ENCODE measurements at regions not wholly inside any gene's neighbourhood (a gene's known extent, or its start where the extent isn't known, plus 50 kb on each side); places are given as distances from the start of the nearest gene placed in this dataset.

- ChIA-PET CTCF (no interaction called here), POLR2A (no interaction called here)
- TF ChIP-seq L3MBTL2 (conservative IDR thresholded peaks at IDR 0.05) (no peak), ZNF384 (IDR thresholded peaks at IDR 0.05) (no peak), HDGF (IDR thresholded peaks at IDR 0.05; ENCODE audit: borderline replicate concordance) (no peak), ARNT (IDR thresholded peaks at IDR 0.05) (no peak), SP1 (IDR thresholded peaks at IDR 0.05) (no peak), CTBP1 (IDR thresholded peaks at IDR 0.05; ENCODE audit: borderline replicate concordance) (no peak), NFRKB (IDR thresholded peaks at IDR 0.05) (no peak), BHLHE40 (IDR thresholded peaks at IDR 0.05; ENCODE audit: borderline replicate concordance) (no peak), FOXA1 (IDR thresholded peaks at IDR 0.05) (no peak), FOXK2 (IDR thresholded peaks at IDR 0.05) (no peak), LEF1 (IDR thresholded peaks at IDR 0.05; ENCODE audit: borderline replicate concordance) (no peak)
- TF ChIP-seq, protein P1, sequence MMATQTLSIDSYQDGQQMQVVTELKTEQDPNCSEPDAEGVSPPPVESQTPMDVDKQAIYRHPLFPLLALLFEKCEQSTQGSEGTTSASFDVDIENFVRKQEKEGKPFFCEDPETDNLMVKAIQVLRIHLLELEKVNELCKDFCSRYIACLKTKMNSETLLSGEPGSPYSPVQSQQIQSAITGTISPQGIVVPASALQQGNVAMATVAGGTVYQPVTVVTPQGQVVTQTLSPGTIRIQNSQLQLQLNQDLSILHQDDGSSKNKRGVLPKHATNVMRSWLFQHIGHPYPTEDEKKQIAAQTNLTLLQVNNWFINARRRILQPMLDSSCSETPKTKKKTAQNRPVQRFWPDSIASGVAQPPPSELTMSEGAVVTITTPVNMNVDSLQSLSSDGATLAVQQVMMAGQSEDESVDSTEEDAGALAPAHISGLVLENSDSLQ (IDR thresholded peaks at IDR 0.05) = no peak
- DNase-seq (ENCODE audit: extremely low spot score) = no peak
Observed at GRCh38 chr4:157423526-157424020, 203.0 kb downstream of the GRIA2 start.

DNA sequence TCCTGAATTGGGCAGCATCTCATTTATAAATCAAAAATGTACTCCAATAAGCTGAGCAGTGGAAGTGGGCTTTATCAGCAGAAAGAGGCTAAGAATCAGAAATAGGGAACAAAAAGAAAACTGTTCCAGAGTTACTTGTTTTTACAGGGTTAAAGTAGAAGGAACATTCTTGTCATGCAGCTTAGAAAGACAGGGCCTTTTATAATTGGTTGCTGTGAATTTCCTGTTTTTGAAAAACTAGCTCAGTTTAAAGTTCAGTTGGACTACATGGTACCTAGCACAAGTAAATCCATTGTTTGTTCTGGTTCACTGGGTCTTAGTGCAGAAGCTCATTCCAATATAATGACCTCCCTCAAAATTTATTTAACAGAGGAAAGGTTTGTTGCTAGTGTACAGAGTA is 200.8 kb downstream of the GRIA2 start:
- no peak for TF ChIP-seq ZNF384 (IDR thresholded peaks at IDR 0.05)
- TF ChIP-seq BHLHE40 (IDR thresholded peaks at IDR 0.05; ENCODE audit: borderline replicate concordance) = no peak
- TF ChIP-seq, protein P1 (IDR thresholded peaks at IDR 0.05) = no peak
- TF ChIP-seq LEF1 (IDR thresholded peaks at IDR 0.05; ENCODE audit: borderline replicate concordance) = no peak
- TF ChIP-seq CTBP1 (IDR thresholded peaks at IDR 0.05; ENCODE audit: borderline replicate concordance) = no peak
- ChIA-PET CTCF (no interaction called here), POLR2A (no interaction called here)
- DNase-seq (ENCODE audit: extremely low spot score) = no peak
